OCI-M1 (cell line): ENCODE measurements at regions not wholly inside any gene's neighbourhood (a gene's known extent, or its start where the extent isn't known, plus 50 kb on each side); places are given as distances from the start of the nearest gene placed in this dataset.

Source experiments
- DNase-seq: peaks from one replicate; lab custom pipeline; 2025; lab: John Stamatoyannopoulos, UW

GRCh38 chr5:53416144-53416738, 64.2 kb upstream of the FST start:
- peak; percentile 50 for DNase-seq

DNA sequence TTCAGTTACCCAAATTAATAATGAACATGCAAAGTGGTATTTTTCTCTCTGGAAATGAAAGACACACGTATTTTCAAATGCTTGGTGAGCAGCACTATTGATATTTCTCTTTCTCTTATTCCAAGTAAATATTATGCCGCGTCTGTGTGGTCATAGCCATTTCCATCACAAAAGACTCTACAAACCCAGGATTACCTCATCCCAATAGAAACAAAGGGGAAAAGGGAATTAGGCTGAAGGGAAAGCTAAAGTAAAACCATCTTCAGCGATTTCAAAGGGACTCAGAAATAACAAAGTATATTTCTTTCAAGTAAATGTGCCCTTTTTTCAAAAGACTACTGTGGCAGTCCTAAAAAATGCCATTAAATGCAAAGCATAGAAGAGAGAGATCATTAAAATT, 62.0 kb upstream of the FST start:
- DNase-seq = no peak

GRCh38 chr5:53418826-53419658, 61.4 kb upstream of the FST start:
- no peak for DNase-seq

GRCh38 chr5:53422539-53422938, 57.9 kb upstream of the FST start:
- DNase-seq = no peak

- no peak for DNase-seq
Measured at GRCh38 chr5:53423724-53424123, 56.7 kb upstream of the FST start.

DNA sequence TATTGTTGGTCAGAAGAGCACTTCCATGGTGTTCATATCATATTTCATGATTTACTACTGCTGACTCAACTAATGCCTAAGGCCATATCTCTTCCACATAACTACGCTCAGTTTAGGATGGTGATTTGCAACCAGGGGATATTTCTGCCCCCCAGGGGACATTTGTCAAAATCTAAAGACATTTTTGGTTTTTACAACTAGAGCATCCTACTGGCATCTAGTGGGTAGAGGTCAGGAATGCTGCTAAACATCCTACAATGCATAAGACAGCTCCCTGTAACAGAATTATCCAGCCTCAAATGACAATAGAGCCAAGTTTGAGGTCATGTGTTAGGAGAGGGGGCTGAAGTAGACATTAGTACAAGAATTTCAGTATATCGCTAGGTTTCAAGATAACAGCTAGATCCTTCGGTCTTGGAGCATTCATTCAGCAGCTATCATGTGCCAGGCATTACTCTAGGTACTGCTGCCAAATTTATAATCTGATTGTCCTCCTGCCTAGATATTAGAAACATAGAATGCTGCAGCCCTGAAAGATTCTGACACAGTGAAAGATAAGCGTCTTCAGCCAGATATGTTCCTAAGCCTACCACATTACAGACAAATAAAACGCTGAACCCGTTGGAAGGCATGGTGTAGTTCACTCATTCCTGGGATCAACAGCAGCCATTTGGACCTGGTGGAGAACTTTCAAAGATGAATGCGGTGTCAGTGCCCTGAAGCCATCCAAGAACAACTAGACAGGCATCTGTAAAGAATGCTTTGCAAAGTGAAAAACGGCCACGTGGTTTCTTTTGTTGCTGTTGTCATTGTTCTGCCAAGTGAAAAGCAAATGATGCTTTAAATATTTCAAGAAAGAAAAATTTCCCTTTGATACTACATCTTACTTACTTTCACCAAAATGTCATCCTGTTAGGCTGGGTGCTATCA, 55.5 kb upstream of the FST start:
- DNase-seq = peak; percentile 31

GRCh38 chr5:53425687-53426511, 54.5 kb upstream of the FST start:
- DNase-seq = peak; percentile 86

GRCh38 chr5:53426512-53426830, 54.0 kb upstream of the FST start:
- DNase-seq = peak; percentile 52

GRCh38 chr5:53426878-53427277, 53.6 kb upstream of the FST start:
- DNase-seq = peak; percentile 33

DNA sequence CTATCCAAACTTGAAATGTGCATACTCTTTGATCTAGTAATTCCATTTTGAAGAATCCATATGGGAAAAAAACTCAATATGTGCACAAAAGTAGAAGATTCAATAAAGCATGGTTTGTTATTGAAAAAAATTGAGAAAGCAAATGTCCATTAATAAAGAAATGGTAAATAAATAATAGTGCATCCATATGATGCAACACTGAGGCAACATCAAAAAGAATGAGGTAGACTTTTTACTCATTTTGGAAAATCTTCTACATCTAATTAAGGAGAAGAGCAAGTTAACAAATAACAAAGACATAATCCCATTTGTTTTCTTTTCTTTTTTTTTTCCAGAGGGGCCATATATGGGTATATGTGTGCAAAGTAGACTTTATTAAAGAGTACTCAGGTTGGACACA, 52.5 kb upstream of the FST start:
- peak; percentile 40 for DNase-seq

DNA sequence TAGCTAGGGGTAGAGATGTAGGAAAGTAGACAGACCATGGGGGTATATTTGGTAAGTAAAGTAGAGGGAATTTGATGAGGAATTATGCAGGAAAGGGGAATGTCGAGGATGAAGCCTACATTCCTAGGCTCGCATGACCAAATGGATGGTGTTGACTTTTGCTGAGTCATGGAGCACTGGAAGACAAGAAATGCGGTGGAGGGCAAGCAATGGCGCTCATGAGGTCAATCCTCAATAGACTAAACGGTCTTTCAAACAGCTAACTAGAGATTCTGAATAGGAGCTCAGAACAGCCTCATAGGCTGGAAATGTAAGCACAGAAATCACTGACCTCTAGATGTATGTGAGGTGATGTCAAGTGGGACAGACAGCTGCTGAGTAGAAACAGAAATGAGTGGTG, 50.7 kb upstream of the FST start:
- no peak for DNase-seq

DNA sequence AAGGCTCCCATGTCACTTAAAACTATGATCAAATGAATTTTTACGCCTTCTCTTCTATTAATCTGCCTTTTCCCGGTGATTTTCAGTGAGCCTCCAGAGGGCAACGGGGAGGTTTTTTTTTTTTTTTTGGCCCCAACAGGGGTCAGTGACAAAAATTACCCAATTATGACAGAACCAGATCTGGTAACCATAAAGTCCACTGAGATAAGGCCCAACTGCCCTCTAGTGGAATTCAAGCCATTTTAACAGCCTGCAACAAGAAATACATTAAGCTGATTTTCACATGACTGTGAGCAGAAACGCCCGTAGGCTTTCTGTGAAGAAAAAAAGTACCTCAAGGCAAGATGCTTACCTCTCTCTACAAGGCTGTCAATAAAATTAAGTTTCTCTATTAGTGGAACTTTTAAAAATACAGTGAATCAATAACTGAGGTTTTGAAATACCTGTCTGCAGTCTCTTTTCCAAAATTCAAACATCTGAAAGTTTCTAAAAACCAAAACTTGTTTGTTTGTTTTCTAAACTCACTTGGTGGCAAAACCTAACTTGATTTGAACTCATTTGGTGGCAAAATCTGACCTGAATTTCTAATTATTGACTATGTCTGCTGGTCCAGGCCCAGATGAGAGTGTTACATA, 49.7 kb upstream of the FST start:
- DNase-seq = peak; percentile 76
